H9 (cell line): ENCODE measurements at regions not wholly inside any gene's neighbourhood (a gene's known extent, or its start where the extent isn't known, plus 50 kb on each side); places are given as distances from the start of the nearest gene placed in this dataset.

ENCODE experiments used
- DNase-seq: peaks from one replicate; pipeline ENCODE4 v3.0.0-alpha.2; 2017
- H2AFZ ChIP-seq: one replicate; pipeline ENCODE4 v1.6.1; 2013; ENCODE audit warnings: mild to moderate bottlenecking, low read length, control low read depth, moderate library complexity
- H2AK5ac ChIP-seq: 2 replicates; pipeline ENCODE4 v1.6.1; 2013; ENCODE audit warnings: low read length, control low read depth, mixed read lengths; ENCODE audit not compliant: insufficient read length
- H2BK120ac ChIP-seq: one replicate; pipeline ENCODE4 v1.6.1; 2013; ENCODE audit warnings: low read depth, mild to moderate bottlenecking, low read length, control low read depth, inconsistent platforms; ENCODE audit not compliant: poor library complexity, severe bottlenecking
- H2BK12ac ChIP-seq: 2 replicates; pipeline ENCODE4 v1.6.1; 2013; ENCODE audit warnings: low read length, control low read depth, mixed read lengths, low read depth; ENCODE audit not compliant: insufficient read length
- H2BK15ac ChIP-seq: 2 replicates; pipeline ENCODE4 v1.6.1; 2013; ENCODE audit warnings: low read depth, low read length, control low read depth
- H2BK20ac ChIP-seq: one replicate; pipeline ENCODE4 v1.6.1; 2013; ENCODE audit warnings: low read depth, mild to moderate bottlenecking, low read length, control low read depth, inconsistent platforms; ENCODE audit not compliant: poor library complexity, severe bottlenecking
- H2BK5ac ChIP-seq: 2 replicates; pipeline ENCODE4 v1.6.1; 2013; ENCODE audit warnings: low read length, control low read depth, mixed read lengths; ENCODE audit not compliant: insufficient read length
- H3K14ac ChIP-seq: 2 replicates; pipeline ENCODE4 v1.6.1; 2013; ENCODE audit warnings: low read length, control low read depth; ENCODE audit not compliant: insufficient read depth
- H3K18ac ChIP-seq: 2 replicates; pipeline ENCODE4 v1.6.1; 2013; ENCODE audit warnings: low read depth, mild to moderate bottlenecking, mixed read lengths, low read length, control low read depth; ENCODE audit not compliant: insufficient read length
- H3K23ac ChIP-seq: 2 replicates; pipeline ENCODE4 v1.6.1; 2013; ENCODE audit warnings: low read length, control low read depth, mixed read lengths, low read depth; ENCODE audit not compliant: insufficient read length
- H3K23me2 ChIP-seq: 2 replicates; pipeline ENCODE4 v1.6.1; 2013; ENCODE audit warnings: low read depth, mild to moderate bottlenecking, mixed read lengths, low read length, control low read depth; ENCODE audit not compliant: insufficient read length, poor library complexity, severe bottlenecking
- H3K27ac ChIP-seq: 2 replicates; pipeline ENCODE4 v1.5.1; 2013; ENCODE audit warnings: low read length, control low read depth, mixed read lengths, low read depth; ENCODE audit not compliant: insufficient read length
- H3K27me3 ChIP-seq: 2 replicates; pipeline ENCODE4 v1.6.1; 2013; ENCODE audit warnings: low read length, control low read depth, inconsistent platforms; ENCODE audit not compliant: insufficient read depth
- H3K4ac ChIP-seq: 2 replicates; pipeline ENCODE4 v1.6.1; 2013; ENCODE audit warnings: low read depth, mild to moderate bottlenecking, control low read depth, inconsistent platforms, low read length, moderate library complexity
- H3K4me1 ChIP-seq: 2 replicates; pipeline ENCODE4 v1.6.1; 2013; ENCODE audit warnings: low read length, control low read depth, inconsistent platforms; ENCODE audit not compliant: insufficient read depth
- H3K4me2 ChIP-seq: 2 replicates; pipeline ENCODE4 v1.6.1; 2013; ENCODE audit warnings: low read length, control low read depth, mixed read lengths; ENCODE audit not compliant: insufficient read length, insufficient read depth
- H3K56ac ChIP-seq: 2 replicates; pipeline ENCODE4 v1.6.1; 2013; ENCODE audit warnings: low read depth, mild to moderate bottlenecking, mixed read lengths, low read length, control low read depth; ENCODE audit not compliant: insufficient read length
- H3K79me1 ChIP-seq: 2 replicates; pipeline ENCODE4 v1.6.1; 2013; ENCODE audit warnings: low read depth, mild to moderate bottlenecking, moderate library complexity, low read length, control low read depth, inconsistent platforms; ENCODE audit not compliant: insufficient read depth, poor library complexity, severe bottlenecking
- H3K79me2 ChIP-seq: 2 replicates; pipeline ENCODE4 v1.6.1; 2013; ENCODE audit warnings: low read length, control low read depth, inconsistent platforms; ENCODE audit not compliant: insufficient read depth
- H3K9ac ChIP-seq: 2 replicates; pipeline ENCODE4 v1.6.1; 2013; ENCODE audit warnings: low read length, control low read depth, mixed read lengths; ENCODE audit not compliant: insufficient read length; ENCODE audit errors: extremely low read depth
- H3K9me3 ChIP-seq: one replicate; pipeline ENCODE4 v1.6.1; 2013; ENCODE audit warnings: low read depth, low read length, inconsistent platforms; ENCODE audit not compliant: control insufficient read depth
- H3T11ph ChIP-seq: one replicate; pipeline ENCODE4 v1.6.1; 2013; ENCODE audit warnings: mild to moderate bottlenecking, low read length, control low read depth, inconsistent platforms
- H4K20me1 ChIP-seq: one replicate; pipeline ENCODE4 v1.6.1; 2013; ENCODE audit not compliant: control insufficient read depth, insufficient read length, insufficient read depth
- H4K5ac ChIP-seq: 2 replicates; pipeline ENCODE4 v1.6.1; 2013; ENCODE audit warnings: low read depth, mild to moderate bottlenecking, mixed read lengths, low read length, control low read depth; ENCODE audit not compliant: insufficient read length
- H4K8ac ChIP-seq: replicated peaks from 2 replicates; pipeline ENCODE4 v1.6.1; 2013; ENCODE audit warnings: low read length, control low read depth, mixed read lengths, low read depth; ENCODE audit not compliant: insufficient read length
- H4K91ac ChIP-seq: 2 replicates; pipeline ENCODE4 v1.6.1; 2013; ENCODE audit warnings: low read depth, mild to moderate bottlenecking, moderate library complexity, mixed read lengths, low read length, control low read depth; ENCODE audit not compliant: insufficient read length
- H3K27ac Mint-ChIP-seq, 3 experiments: 2 replicates in 2 of 3; 3 replicates in 1 of 3; pipeline ENCODE4 v1.8.0; 2020 to 2021; ENCODE audit warnings: mixed read lengths in 3 of 3, mild to moderate bottlenecking in 1 of 3, moderate library complexity in 1 of 3
- H3K27me3 Mint-ChIP-seq: 2 replicates; pipeline ENCODE4 v1.8.0; 2021; ENCODE audit warnings: low read depth, mild to moderate bottlenecking, moderate library complexity, mixed read lengths
- H3K36me3 Mint-ChIP-seq, 3 experiments: 2 replicates in 2 of 3; 3 replicates in 1 of 3; pipeline ENCODE4 v1.8.0; 2020 to 2021; ENCODE audit warnings: low read depth in 3 of 3, mixed read lengths in 3 of 3; ENCODE audit not compliant: insufficient read depth in 1 of 3
- H3K4me1 Mint-ChIP-seq, 2 experiments: 2 replicates each; pipeline ENCODE4 v1.8.0; 2020; ENCODE audit warnings: mixed read lengths in 2 of 2
- H3K4me3 Mint-ChIP-seq, 2 experiments: 2 replicates in 1 of 2; 3 replicates in 1 of 2; pipeline ENCODE4 v1.8.0; 2020 to 2021; ENCODE audit warnings: mild to moderate bottlenecking in 2 of 2, mixed read lengths in 2 of 2, moderate library complexity in 1 of 2
- H3K9me3 Mint-ChIP-seq, 2 experiments: 2 replicates in 1 of 2; 3 replicates in 1 of 2; pipeline ENCODE4 v1.8.0; 2020; ENCODE audit warnings: mild to moderate bottlenecking in 2 of 2, mixed read lengths in 2 of 2, moderate library complexity in 1 of 2
- CTCF ChIP-seq: fragments of 200-600 bp; sonication (generic); conservative IDR thresholded peaks from 3 replicates; pipeline ENCODE4 v1.8.0; 2021; ENCODE audit warnings: antibody characterized with exemption, mild to moderate bottlenecking
- WGBS: extraction: QIAGEN DNeasy Blood & Tissue Kit; methylation state at CpG from one replicate; pipeline ENCODE4 v1.1.7; 2013; ENCODE audit warnings: missing lambda C conversion rate, low lambda C conversion rate, mixed read lengths; ENCODE audit not compliant: insufficient read length; ENCODE audit errors: extremely low coverage; 5-methylcytosine and 5-hydroxymethylcytosine counted together

GRCh38 chr6:82690283-82690682 is 326.7 kb downstream of the TPBG start:
- Mint-ChIP-seq H3K27me3 (no peaks in the 10 kb centered on the region), H3K4me1 (peaks cover 6 to 12% of the 10 kb centered on the region in 2 experiments), H3K36me3 (no peaks in the 10 kb centered on the region; a peak in 1 of 7 replicates), H3K9me3 (no peaks in the 10 kb centered on the region), H3K27ac (no peak overlapping the region), H3K4me3 (no peak overlapping the region)
- H2BK20ac ChIP-seq = no peak overlapping the region
- no peaks in the 10 kb centered on the region for H4K20me1 ChIP-seq
- no peak overlapping the region for H3K4me2 ChIP-seq
- no peak overlapping the region for H2AK5ac ChIP-seq
- H3K4me1 ChIP-seq = no peaks in the 10 kb centered on the region
- H3K4ac ChIP-seq = no peak overlapping the region
- no peak overlapping the region for H2BK15ac ChIP-seq
- no peak overlapping the region for H2BK120ac ChIP-seq
- no peaks in the 10 kb centered on the region for H3K23me2 ChIP-seq
- H2BK12ac ChIP-seq = no peak overlapping the region
- DNase-seq = no peak
- no peak overlapping the region for H3K9ac ChIP-seq
- WGBS = no CpG with 5 or more reads among the region's 6 CpGs
- no peak overlapping the region for H3K23ac ChIP-seq
- H2AFZ ChIP-seq = no peak overlapping the region
- H4K5ac ChIP-seq = no peak overlapping the region
- no peak overlapping the region for H3K18ac ChIP-seq
- no peak overlapping the region for H3K27ac ChIP-seq
- no peak overlapping the region for H2BK5ac ChIP-seq
- no peak overlapping the region for H4K8ac ChIP-seq
- H3K56ac ChIP-seq = no peak overlapping the region
- H4K91ac ChIP-seq = no peak overlapping the region
- no peaks in the 10 kb centered on the region for H3K9me3 ChIP-seq
- TF ChIP-seq CTCF = no peak
- no peaks in the 10 kb centered on the region for H3K79me1 ChIP-seq
- no peaks in the 10 kb centered on the region for H3K27me3 ChIP-seq
- no peak overlapping the region for H3T11ph ChIP-seq
- no peaks in the 10 kb centered on the region for H3K79me2 ChIP-seq
- no peak overlapping the region for H3K14ac ChIP-seq
